DND-41 (cell line): ENCODE measurements at regions not wholly inside any gene's neighbourhood (a gene's known extent, or its start where the extent isn't known, plus 50 kb on each side); places are given as distances from the start of the nearest gene placed in this dataset.

Source experiments
- ATAC-seq: fragments of 200-7000 bp; cut with Tn5 transposase; 3 replicates; pipeline ENCODE4 v1.9.1; 2021; ENCODE audit warnings: low read depth; ENCODE audit not compliant: insufficient read depth
- DNase-seq: peaks from one replicate; pipeline ENCODE4 v3.0.0-alpha.2; 2020
- H2AFZ ChIP-seq: 2 replicates; pipeline ENCODE4 v1.6.0; 2012; ENCODE audit warnings: low read depth, low read length
- H3K27ac ChIP-seq: 2 replicates; pipeline ENCODE4 v1.5.1; 2012; ENCODE audit warnings: low read length, inconsistent platforms
- H3K27me3 ChIP-seq: fragments of 200-600 bp; sonication (generic); 2 replicates; pipeline ENCODE4 v1.6.0; 2012; ENCODE audit warnings: low read length, mild to moderate bottlenecking, inconsistent platforms; ENCODE audit not compliant: insufficient read depth, poor library complexity
- H3K36me3 ChIP-seq: 2 replicates; pipeline ENCODE4 v1.5.1; 2012; ENCODE audit warnings: low read length, inconsistent platforms; ENCODE audit not compliant: insufficient read depth
- H3K4me1 ChIP-seq: 2 replicates; pipeline ENCODE4 v1.5.1; 2012; ENCODE audit warnings: mild to moderate bottlenecking, low read length; ENCODE audit not compliant: insufficient read depth
- H3K4me2 ChIP-seq: 2 replicates; pipeline ENCODE4 v1.6.0; 2012; ENCODE audit warnings: mild to moderate bottlenecking, moderate library complexity, low read length, inconsistent platforms; ENCODE audit not compliant: insufficient read depth
- H3K4me3 ChIP-seq, 2 experiments: fragments of 200-600 bp in 1 of 2; shearing (Covaris generic) in 1 of 2; 2 replicates each; pipeline ENCODE4 v1.5.1; 2012 to 2016; ENCODE audit warnings: inconsistent platforms in 2 of 2, low read length in 2 of 2, mild to moderate bottlenecking in 2 of 2, low read depth in 1 of 2, moderate library complexity in 1 of 2
- H3K79me2 ChIP-seq: 2 replicates; pipeline ENCODE4 v1.6.0; 2012; ENCODE audit warnings: low read length, inconsistent platforms; ENCODE audit not compliant: insufficient read depth
- H3K9ac ChIP-seq: 2 replicates; pipeline ENCODE4 v1.6.0; 2012; ENCODE audit warnings: low read depth, mild to moderate bottlenecking, inconsistent platforms, low read length, moderate library complexity
- H3K9me3 ChIP-seq: 2 replicates; pipeline ENCODE4 v1.5.1; 2012; ENCODE audit warnings: low read length, moderate library complexity, mild to moderate bottlenecking, inconsistent platforms; ENCODE audit not compliant: insufficient read depth, severe bottlenecking
- H4K20me1 ChIP-seq: 2 replicates; pipeline ENCODE4 v1.6.0; 2012; ENCODE audit warnings: low read length; ENCODE audit not compliant: insufficient read depth
- CTCF ChIP-seq: IDR thresholded peaks from 2 replicates; pipeline ENCODE4 v1.5.1; 2012; ENCODE audit warnings: borderline replicate concordance, low read length, moderate library complexity, mild to moderate bottlenecking; ENCODE audit not compliant: poor library complexity, severe bottlenecking; ENCODE audit errors: extremely low read depth
- EZH2 ChIP-seq: IDR thresholded peaks from 3 replicates; pipeline ENCODE4 v1.6.1; 2012; ENCODE audit warnings: borderline replicate concordance, low read depth, mild to moderate bottlenecking, moderate library complexity, low read length, inconsistent platforms; ENCODE audit not compliant: severe bottlenecking

- Histone ChIP-seq H3K27ac (no peak overlapping the region), H3K9me3 (no peaks in the 10 kb centered on the region), H3K36me3 (no peaks in the 10 kb centered on the region), H3K27me3 (no peaks in the 10 kb centered on the region), H3K9ac (no peak overlapping the region), H3K4me2 (no peak overlapping the region), H3K79me2 (no peaks in the 10 kb centered on the region), H3K4me3 (no peak overlapping the region), H3K4me1 (no peaks in the 10 kb centered on the region), H4K20me1 (no peaks in the 10 kb centered on the region), H2AFZ (no peak overlapping the region)
- TF ChIP-seq CTCF: no peak
- TF ChIP-seq EZH2: no peak
- no peak for ATAC-seq
- no peak for DNase-seq
Measured at GRCh38 chr4:85298037-85298436, 176.9 kb upstream of the ARHGAP24 start.

GRCh38 chr4:85302193-85302736 is 172.7 kb upstream of the ARHGAP24 start:
- Histone ChIP-seq H3K27ac (no peak overlapping the region), H3K27me3 (no peaks in the 10 kb centered on the region), H3K36me3 (no peaks in the 10 kb centered on the region), H4K20me1 (no peaks in the 10 kb centered on the region), H3K79me2 (no peaks in the 10 kb centered on the region), H3K4me1 (no peaks in the 10 kb centered on the region), H3K9me3 (no peaks in the 10 kb centered on the region), H3K9ac (no peak overlapping the region), H2AFZ (no peak overlapping the region), H3K4me2 (no peak overlapping the region), H3K4me3 (no peak overlapping the region)
- no peak for TF ChIP-seq CTCF
- no peak for DNase-seq
- no peak for ATAC-seq

- H3K27me3 ChIP-seq: no peaks in the 10 kb centered on the region
- TF ChIP-seq EZH2 (no peak), CTCF (no peak)
- no peaks in the 10 kb centered on the region for H4K20me1 ChIP-seq
- no peak overlapping the region for H2AFZ ChIP-seq
- DNase-seq (no peak), ATAC-seq (no peak)
- no peak overlapping the region for H3K27ac ChIP-seq
- no peaks in the 10 kb centered on the region for H3K79me2 ChIP-seq
- H3K36me3 ChIP-seq: no peaks in the 10 kb centered on the region
- H3K4me3 ChIP-seq: no peak overlapping the region
- no peaks in the 10 kb centered on the region for H3K4me1 ChIP-seq
- no peak overlapping the region for H3K4me2 ChIP-seq
- H3K9me3 ChIP-seq: no peaks in the 10 kb centered on the region
- no peak overlapping the region for H3K9ac ChIP-seq
Measured at GRCh38 chr4:85302756-85303155, 172.2 kb upstream of the ARHGAP24 start.

- DNase-seq (no peak), ATAC-seq (no peak)
- Histone ChIP-seq H3K27me3 (no peaks in the 10 kb centered on the region), H3K79me2 (no peaks in the 10 kb centered on the region), H3K27ac (no peak overlapping the region), H3K4me3 (no peak overlapping the region), H3K4me2 (no peak overlapping the region), H3K4me1 (no peaks in the 10 kb centered on the region), H3K9ac (no peak overlapping the region), H3K9me3 (peaks cover 7% of the 10 kb centered on the region), H3K36me3 (no peaks in the 10 kb centered on the region), H2AFZ (no peak overlapping the region), H4K20me1 (no peaks in the 10 kb centered on the region)
- TF ChIP-seq EZH2: no peak
- no peak for TF ChIP-seq CTCF
Measured at GRCh38 chr4:85318415-85318814, 156.5 kb upstream of the ARHGAP24 start.
